Activated T-helper 17 cell treated with anti-CD3 and anti-CD28 coated beads, Interleukin-2, amount 50 U/mL, for 72 hours (primary cell): ENCODE measurements at regions not wholly inside any gene's neighbourhood (a gene's known extent, or its start where the extent isn't known, plus 50 kb on each side); places are given as distances from the start of the nearest gene placed in this dataset.
"Not testable (repeated sequence)": the region's sequence is repeated elsewhere in the genome, so short reads cannot be mapped to it uniquely, and the experiment has no call there.

ENCODE experiments used
- ATAC-seq: fragments of 150-1000 bp; cut with Tn5 transposase; replicated peaks from 2 replicates; pipeline ENCODE4 v1.10.0; 2021; ENCODE audit warnings: mild to moderate bottlenecking, moderate library complexity
- H3K27ac Mint-ChIP-seq: one replicate; pipeline ENCODE4 v1.8.0; 2022; ENCODE audit warnings: mixed read lengths
- H3K27me3 Mint-ChIP-seq: one replicate; pipeline ENCODE4 v1.8.0; 2022; ENCODE audit warnings: mixed read lengths
- H3K36me3 Mint-ChIP-seq: one replicate; pipeline ENCODE4 v1.8.0; 2022; ENCODE audit warnings: low read depth, mild to moderate bottlenecking, mixed read lengths
- H3K4me1 Mint-ChIP-seq: one replicate; pipeline ENCODE4 v1.8.0; 2022; ENCODE audit warnings: mixed read lengths
- H3K4me3 Mint-ChIP-seq: one replicate; pipeline ENCODE4 v1.8.0; 2022; ENCODE audit warnings: mild to moderate bottlenecking, mixed read lengths
- H3K9me3 Mint-ChIP-seq: one replicate; pipeline ENCODE4 v1.8.0; 2022; ENCODE audit warnings: mixed read lengths

DNA sequence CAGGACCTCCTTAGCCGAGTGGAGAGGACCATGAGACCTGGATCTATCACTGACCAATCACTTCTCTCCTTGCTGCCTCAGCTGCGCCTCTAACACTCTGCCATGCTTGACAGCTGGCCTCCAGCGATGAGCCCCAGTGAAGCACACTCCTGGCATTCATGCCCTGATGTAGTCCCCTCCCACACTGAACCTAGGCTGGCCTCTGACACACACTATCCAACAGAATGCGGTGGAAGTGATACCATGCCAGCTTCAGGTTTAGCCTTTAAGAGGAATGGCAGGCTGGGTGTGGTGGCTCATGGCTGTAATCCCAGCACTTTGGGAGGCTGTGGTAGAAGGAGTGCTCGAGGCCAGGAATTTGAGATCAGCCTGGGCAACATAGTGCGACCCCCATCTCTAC lies 73.7 kb upstream of the LAPTM4A start:
- Mint-ChIP-seq H3K4me1 (no peaks in the 10 kb centered on the region), H3K9me3 (no peaks in the 10 kb centered on the region), H3K27me3 (peaks cover 7% of the 10 kb centered on the region), H3K27ac (no peak overlapping the region), H3K4me3 (no peak overlapping the region), H3K36me3 (no peaks in the 10 kb centered on the region)
- ATAC-seq, result no peak

DNA sequence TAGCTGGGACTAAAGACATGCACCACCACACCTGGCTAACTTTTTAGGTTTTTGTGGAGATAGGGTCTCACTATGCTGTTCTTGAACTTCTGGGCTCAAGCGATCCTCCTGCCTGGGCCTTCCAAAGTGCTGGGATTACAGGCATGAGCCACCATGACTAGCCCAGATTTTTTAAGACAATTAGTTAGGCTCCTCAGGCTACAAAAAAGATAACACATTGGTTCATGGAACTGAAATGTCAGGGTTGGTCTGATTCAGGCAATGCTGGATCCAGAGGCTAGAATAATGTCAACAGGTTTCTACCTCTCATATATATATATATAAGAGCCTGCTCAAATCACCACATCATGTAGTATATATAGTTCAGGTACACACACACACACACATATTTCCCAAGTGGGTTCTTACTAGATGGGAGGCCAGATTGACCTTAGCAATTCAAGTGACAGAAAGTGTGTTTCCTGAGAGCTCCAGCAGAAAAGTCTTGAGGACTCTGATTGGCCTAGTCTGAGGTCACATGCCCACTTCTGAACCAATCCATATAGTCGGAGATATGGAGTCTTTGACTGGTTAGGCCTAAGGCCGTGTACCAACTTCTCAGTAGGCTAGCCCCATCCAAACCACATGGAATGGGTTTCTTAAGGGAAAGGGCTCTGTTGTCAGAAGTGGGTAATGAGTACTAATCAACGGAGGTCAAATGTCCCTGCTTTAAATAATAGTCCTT lies 72.6 kb upstream of the LAPTM4A start:
- H3K9me3 Mint-ChIP-seq, result no peaks in the 10 kb centered on the region
- peaks cover 3% of the 10 kb centered on the region for H3K27me3 Mint-ChIP-seq
- no peak overlapping the region for H3K27ac Mint-ChIP-seq
- ATAC-seq, result no peak
- no peak overlapping the region for H3K4me3 Mint-ChIP-seq
- H3K4me1 Mint-ChIP-seq, result no peaks in the 10 kb centered on the region
- no peaks in the 10 kb centered on the region for H3K36me3 Mint-ChIP-seq

DNA sequence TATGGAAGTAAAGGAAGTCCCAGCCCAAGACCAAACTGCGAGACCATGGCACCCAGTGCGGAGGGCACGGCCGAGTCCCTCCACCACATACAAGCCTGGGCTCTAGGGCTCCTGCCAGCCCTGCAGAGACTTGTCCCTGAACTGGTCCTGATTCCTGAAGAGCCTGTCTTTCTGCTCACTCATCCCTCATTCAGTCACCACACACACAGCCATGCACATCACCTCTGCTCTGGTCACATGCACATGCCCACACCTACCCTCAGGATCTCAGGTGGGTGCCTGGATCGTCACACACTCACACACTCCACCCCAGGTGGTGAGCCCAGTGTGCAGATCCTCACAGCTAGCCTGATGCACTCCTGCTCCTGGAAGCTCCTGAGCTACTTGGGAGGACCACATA lies 71.4 kb upstream of the LAPTM4A start:
- H3K27me3 Mint-ChIP-seq, result peaks cover 3% of the 10 kb centered on the region
- H3K4me3 Mint-ChIP-seq, result no peak overlapping the region
- no peaks in the 10 kb centered on the region for H3K9me3 Mint-ChIP-seq
- no peaks in the 10 kb centered on the region for H3K36me3 Mint-ChIP-seq
- H3K27ac Mint-ChIP-seq, result no peak overlapping the region
- no peaks in the 10 kb centered on the region for H3K4me1 Mint-ChIP-seq
- ATAC-seq, result no peak

DNA sequence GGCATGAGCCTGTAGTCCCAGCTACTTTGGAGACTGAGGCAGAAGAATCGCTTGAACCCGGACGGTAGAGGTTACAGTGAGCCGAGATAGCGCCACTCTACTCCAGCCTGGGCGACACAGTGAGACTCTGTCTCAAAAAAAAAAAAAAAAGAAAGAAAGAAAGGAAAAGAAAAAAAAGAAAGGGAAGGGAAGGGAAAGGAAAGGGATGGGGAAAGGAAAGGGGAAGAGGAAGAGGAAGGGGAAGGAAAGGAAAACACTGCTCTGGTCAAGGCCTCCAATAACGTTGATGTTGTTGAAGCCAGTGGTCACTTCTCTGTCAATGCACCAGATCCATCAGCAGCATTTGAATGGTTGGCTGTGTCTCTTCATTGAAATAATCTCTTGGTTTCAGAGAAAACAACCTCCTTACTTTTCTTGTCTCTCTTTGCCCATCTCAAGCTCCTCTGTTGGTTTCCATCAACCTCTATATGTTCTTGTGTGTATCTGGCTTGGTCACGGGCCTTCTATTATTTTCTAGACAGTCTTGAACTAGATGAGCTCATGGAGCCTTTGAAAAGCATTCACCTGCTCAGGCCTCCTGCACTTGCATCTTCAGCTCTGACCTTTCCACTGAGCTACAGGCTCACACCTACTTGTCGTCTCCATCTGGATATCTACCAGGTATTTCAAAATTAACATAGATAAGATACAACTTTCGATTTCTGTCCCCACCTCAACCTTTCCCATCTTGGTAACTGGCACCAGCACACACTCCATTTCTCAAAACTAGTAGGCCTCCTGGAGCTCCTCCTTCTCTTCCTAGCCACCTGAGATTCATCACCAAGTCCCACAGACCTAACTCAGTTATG lies 69.4 kb upstream of the LAPTM4A start:
- Mint-ChIP-seq H3K27me3 (peaks cover 3% of the 10 kb centered on the region), H3K27ac (no peak overlapping the region), H3K36me3 (no peaks in the 10 kb centered on the region), H3K9me3 (no peaks in the 10 kb centered on the region), H3K4me1 (no peaks in the 10 kb centered on the region), H3K4me3 (no peak overlapping the region)
- ATAC-seq, result no peak

DNA sequence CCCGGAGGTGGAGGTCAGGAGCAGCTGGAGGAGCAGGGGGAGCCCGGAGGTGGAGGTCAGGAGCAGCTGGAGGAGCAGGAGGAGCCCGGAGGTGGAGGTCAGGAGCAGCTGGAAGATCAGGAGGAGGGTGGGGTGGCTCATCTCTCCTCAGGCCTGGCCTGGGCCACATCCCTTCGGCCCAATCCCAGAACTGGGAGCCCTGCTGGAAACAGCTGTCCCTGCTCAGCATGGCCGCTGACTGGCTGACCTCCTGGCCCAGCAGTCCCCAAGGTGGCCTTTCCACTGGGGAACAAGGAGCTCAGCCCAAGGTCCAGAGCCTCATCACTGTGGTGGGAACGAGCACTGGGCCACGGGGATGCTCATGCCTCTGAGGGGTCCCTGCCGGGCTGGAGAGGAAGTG lies 66.6 kb upstream of the LAPTM4A start:
- Mint-ChIP-seq H3K9me3 (no peaks in the 10 kb centered on the region), H3K4me1 (no peaks in the 10 kb centered on the region), H3K27me3 (peaks cover 3% of the 10 kb centered on the region), H3K27ac (no peak overlapping the region), H3K4me3 (no peak overlapping the region), H3K36me3 (no peaks in the 10 kb centered on the region)
- no peak for ATAC-seq

DNA sequence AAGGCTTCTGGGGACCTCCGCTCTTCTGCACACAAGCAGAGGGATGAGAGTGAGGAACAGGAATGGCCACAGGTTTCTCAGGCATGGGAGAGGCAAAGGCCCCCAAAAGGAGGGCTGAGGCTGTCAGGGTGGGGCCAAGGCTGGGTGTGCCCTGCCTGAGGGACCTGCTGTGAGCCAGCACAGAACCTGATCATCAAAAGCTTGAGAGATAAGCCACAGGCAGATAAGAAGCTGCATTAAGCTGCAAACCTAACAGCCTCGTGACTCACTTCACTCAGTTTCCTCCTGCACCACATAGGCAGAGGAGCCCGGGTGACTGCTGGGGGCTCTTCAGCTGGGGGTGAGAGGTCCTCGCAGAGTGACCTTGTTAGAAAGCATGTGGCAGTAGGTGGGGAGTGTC lies 64.5 kb upstream of the LAPTM4A start:
- no peak for ATAC-seq
- Mint-ChIP-seq H3K4me1 (no peaks in the 10 kb centered on the region), H3K36me3 (no peaks in the 10 kb centered on the region), H3K27me3 (no peaks in the 10 kb centered on the region), H3K9me3 (no peaks in the 10 kb centered on the region), H3K4me3 (no peak overlapping the region), H3K27ac (no peak overlapping the region)

DNA sequence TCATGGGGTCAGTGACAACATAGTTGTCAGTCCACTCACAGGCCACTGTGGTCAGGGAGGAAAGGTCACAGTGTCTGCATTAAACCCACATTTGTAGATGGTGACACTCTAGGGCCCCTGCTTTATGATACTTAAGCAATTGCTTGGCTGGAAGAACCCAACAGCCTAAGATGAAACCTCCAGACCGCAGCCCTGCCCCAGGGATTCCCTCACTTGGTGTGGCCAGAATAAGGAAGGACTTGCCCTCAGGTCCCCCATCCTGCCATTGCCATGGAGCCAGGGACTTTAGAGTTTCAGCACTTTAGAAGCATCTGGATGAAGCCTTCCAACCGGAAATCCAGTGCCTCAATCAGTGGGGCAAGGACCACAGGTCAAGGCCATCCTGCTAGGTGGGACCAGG lies 63.9 kb upstream of the LAPTM4A start:
- Mint-ChIP-seq H3K4me1 (no peaks in the 10 kb centered on the region), H3K27ac (no peak overlapping the region), H3K27me3 (no peaks in the 10 kb centered on the region), H3K9me3 (no peaks in the 10 kb centered on the region), H3K36me3 (no peaks in the 10 kb centered on the region), H3K4me3 (no peak overlapping the region)
- no peak for ATAC-seq

DNA sequence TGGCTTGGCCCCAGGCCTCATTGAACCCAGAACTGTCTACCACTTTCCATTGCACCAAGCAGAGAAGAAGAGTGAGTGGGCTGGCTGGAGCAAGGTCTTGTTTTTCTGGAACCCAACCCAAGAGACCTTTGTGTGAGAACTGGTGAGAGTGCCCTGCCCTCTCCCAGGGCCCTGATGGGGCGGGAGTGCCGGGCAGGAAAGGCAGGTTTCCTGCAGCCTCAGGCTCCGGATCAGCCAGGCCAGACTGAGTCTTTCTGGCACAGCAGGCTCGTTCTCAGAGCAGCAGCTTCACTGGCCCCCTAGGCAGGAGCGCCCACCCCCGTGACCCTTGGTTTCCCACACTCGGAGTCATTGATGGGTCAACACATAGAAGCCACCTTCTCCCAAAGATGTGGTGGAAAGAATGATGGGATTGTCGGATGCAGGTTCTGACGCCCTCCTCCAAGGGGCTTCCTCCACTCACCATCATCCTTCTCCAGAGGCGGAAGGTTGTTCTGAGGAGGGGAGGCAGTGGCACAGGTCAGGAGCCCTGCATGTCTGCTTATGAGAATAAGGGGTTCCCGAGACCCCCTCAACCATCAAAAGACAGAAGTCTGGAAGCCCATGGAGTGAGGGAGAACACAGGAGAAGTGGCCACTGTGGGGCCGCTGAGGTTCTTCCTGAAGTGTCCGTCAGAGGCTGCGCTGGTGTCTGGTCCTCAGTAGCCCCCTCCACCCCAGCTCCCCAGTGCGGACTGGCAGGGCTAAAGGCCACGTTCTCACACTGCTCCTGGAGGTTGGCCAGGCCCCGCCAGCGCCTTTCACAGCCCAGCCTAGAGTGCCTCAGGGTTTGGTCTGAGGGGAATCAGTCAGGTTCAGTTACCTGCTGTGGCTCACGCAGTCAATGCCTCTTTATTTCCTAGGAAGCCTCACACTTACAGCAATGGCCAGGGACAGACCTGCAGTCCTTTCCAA lies 62.8 kb upstream of the LAPTM4A start:
- Mint-ChIP-seq H3K4me1 (no peaks in the 10 kb centered on the region), H3K36me3 (no peaks in the 10 kb centered on the region), H3K4me3 (no peak overlapping the region), H3K27ac (no peak overlapping the region), H3K9me3 (no peaks in the 10 kb centered on the region), H3K27me3 (no peaks in the 10 kb centered on the region)
- no peak for ATAC-seq

DNA sequence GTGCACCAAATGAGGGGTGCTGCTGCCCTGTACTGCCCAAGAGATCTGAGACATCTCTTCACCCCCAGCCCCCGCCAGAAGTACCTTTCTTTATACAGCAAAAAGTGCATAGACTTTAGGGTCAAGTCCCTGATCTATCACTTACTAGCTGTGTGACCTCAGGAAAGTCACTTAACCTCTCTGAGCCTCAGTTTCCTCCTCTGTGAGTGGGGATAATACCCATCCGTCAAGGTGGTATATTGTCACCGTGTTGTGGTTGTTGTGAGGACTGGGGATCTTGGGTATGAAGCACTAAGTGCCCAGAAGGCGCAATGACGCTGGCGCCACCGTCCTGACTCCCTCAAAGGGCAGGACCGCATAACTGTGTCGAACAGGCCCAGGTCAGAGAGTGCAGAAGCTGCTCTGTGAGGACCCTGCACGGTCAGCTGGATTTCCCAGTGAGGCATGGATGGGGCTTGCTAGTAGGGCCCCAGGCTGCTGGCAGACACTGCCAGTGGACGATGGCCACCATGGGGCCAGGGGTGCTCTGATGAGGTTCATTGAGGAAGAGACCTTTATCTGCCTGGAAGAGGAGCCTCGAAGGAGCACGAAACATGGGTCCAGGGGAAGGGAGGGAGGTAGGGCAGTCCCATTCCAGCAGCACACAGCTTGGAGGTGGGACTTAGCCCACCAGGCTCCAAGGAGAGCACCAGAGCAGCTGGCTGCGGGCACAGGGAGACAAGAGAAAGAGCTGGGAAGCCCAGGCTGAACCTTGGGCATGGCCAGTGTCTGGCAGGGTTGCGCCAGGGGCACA lies 61.8 kb upstream of the LAPTM4A start:
- Mint-ChIP-seq H3K9me3 (no peaks in the 10 kb centered on the region), H3K36me3 (no peaks in the 10 kb centered on the region), H3K27me3 (no peaks in the 10 kb centered on the region), H3K4me1 (no peaks in the 10 kb centered on the region), H3K27ac (no peak overlapping the region), H3K4me3 (no peak overlapping the region)
- ATAC-seq, result no peak

DNA sequence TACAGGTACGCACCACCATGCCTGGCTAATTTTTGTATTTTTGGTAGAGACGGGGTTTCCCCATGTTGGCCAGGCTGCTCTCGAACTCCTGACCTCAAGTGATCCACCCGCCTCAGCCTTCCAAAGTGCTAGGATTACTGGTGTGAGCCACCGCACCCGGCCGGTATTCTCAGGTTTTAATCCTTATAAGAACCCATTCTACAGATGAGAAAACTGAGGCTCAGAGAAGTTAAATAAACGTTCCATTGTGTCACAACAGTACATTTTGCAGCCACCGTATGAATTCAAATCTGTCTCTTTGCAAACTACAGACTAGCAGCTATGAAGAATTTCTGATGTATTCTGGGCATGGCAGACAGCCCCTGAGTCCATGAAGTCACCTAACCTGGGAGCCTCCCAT lies 60.9 kb upstream of the LAPTM4A start:
- not testable (repeated sequence) for H3K4me1 Mint-ChIP-seq, H3K9me3 Mint-ChIP-seq, H3K27ac Mint-ChIP-seq, H3K36me3 Mint-ChIP-seq, ATAC-seq, H3K4me3 Mint-ChIP-seq, H3K27me3 Mint-ChIP-seq

DNA sequence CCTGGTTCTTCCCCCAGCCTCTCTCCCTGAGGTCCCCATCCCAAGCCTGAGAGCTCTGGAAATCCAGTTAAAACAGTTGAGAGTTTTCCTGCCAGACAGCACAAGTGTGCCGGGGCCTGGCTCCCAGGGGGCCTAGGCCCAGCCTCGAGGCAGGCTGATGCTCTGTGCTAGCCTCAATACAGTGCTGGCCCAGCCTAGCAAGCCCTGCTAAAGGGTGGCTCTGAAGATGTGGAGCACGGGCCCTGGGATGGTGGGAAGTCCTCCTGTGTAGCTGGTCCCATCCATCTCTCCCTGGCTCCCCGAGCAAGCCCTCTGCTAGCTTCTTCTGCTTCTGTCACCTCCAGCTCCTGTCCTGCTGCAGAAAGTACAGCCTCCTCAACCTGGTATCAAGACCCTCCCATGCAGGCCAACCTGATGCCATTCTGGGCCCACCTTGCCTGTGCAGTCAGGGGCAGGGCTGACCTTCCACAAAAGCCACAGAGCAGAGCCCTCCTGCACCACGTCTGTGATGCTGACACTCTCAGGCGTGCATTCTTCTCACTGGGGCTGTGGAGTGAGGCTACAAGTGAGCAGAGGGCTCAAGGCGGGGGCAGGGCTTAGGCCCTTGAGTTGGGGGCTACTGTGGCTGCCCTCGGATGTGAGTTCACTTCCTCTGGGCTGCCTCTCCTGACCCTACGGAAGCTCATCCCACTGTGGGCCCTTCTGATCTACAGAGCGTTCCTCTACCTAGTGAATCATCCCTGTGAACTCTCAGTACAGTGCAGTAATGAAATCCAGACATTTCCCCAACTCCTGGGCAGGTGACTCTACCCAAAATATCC lies 60.1 kb upstream of the LAPTM4A start:
- H3K27me3 Mint-ChIP-seq, result no peaks in the 10 kb centered on the region
- H3K36me3 Mint-ChIP-seq, result no peaks in the 10 kb centered on the region
- no peak overlapping the region for H3K4me3 Mint-ChIP-seq
- H3K4me1 Mint-ChIP-seq, result no peaks in the 10 kb centered on the region
- no peak overlapping the region for H3K27ac Mint-ChIP-seq
- no peak for ATAC-seq
- no peaks in the 10 kb centered on the region for H3K9me3 Mint-ChIP-seq

DNA sequence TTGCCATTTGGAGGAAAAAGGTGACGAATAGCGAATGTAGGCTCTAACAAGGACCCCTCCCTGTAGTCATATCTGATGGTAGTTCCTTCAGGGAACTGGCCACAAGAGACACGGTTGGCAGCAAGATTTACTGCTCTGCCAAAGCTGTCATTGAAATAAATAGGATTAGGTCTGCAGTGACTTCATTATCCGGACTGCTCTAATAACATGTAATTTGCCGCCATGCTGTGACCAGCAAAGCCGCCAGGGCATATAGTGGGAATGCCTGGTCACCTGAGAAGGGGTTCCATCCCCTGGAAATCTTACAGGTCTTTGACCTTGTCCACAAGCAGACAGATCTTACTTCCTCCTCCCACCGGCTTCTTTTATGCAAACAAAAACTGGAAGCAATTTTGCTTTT lies 59.4 kb upstream of the LAPTM4A start:
- H3K36me3 Mint-ChIP-seq, result no peaks in the 10 kb centered on the region

DNA sequence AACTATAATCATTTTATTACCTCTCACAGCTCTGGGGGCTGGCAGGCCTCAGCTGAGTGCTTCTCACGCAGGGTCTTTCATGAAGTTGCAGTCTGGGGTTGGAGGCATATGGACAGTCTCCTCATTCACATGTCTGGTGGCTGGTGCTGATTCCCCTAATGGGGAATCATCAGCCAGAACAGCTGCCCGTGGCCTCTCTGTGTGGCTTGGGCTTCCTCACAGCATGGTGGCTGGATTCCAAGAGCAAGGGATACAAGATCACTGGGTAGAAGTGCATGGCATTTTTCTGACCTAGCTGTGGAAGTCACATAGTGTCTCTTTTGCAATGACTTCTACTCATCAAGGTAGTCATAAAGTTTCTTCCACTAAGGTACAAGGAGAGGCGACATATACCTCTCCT lies 59.0 kb upstream of the LAPTM4A start:
- Mint-ChIP-seq H3K36me3 (no peaks in the 10 kb centered on the region), H3K4me3 (no peak overlapping the region), H3K27ac (no peak overlapping the region), H3K4me1 (no peaks in the 10 kb centered on the region), H3K9me3 (no peaks in the 10 kb centered on the region), H3K27me3 (peaks cover 8% of the 10 kb centered on the region)
- no peak for ATAC-seq

More for the DNA sequence above, 59.4 kb upstream of the LAPTM4A start:
- Mint-ChIP-seq H3K4me1 (no peaks in the 10 kb centered on the region), H3K27ac (no peak overlapping the region), H3K27me3 (peaks cover 3% of the 10 kb centered on the region), H3K4me3 (no peak overlapping the region), H3K9me3 (no peaks in the 10 kb centered on the region)
- no peak for ATAC-seq
